COLO668 (cell line): ENCODE measurements at regions not wholly inside any gene's neighbourhood (a gene's known extent, or its start where the extent isn't known, plus 50 kb on each side); places are given as distances from the start of the nearest gene placed in this dataset.

Source experiments
- DNase-seq: peaks from one replicate; lab custom pipeline; 2025; ENCODE audit not compliant: unreplicated experiment; lab: John Stamatoyannopoulos, UW

DNA sequence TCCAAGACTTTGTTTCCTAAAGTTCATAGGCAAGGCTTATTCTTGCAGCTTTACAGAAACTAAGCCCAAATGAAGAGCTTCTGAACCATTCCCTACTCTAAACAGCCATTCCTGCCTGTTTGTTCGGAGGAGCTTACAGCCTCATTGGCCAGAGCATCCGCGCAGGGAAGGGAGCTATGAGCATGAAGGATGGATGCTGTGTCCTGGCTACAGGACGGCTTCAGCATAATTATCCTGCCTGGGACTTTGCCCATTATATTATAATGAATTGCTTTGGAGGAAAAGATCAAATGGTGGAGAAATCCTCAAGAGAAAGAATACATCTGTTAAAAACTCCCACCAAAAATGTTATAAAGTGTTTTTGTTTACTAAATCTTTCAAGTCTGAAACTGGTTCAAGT lies 378.2 kb upstream of the BTBD3 start:
- DNase-seq: no peak

DNA sequence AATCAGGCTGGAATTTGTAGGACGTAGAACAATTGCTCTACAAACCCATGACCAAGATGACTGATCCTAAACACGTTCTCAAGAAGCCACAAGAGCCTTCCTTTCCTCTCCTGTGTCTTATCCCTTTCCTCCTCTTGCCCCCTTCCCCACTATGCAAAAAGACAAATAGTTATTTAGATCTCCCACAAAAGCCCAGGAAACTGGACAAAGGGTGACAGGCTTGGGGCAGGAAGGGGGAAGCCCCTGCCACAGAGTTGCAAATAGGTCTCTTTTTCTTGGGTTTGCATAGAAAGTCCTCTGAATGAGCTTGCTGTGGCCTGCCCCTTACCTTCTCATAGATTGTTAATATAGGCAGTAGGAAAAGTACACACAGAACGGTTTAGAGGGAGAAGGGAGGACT lies 377.1 kb upstream of the BTBD3 start:
- DNase-seq: no peak

DNA sequence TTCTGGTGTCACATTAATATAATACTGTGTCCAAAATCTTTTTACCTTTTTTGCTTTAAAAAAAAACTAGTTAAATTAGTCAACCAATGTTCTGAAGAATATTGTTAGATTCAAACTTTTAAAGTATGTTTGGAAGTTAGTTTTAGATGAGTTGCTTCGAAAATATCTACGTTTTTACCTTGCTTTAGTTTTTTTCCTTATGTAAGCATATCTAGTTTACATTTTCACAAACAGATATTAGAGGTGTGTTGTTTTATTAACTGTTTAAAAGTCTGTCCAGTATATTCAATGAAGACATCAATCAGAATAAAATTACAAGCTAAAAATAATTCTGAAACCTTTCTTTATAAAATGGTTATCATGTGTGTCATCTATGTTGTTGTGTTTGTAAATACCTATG lies 375.0 kb upstream of the BTBD3 start:
- DNase-seq: no peak

DNA sequence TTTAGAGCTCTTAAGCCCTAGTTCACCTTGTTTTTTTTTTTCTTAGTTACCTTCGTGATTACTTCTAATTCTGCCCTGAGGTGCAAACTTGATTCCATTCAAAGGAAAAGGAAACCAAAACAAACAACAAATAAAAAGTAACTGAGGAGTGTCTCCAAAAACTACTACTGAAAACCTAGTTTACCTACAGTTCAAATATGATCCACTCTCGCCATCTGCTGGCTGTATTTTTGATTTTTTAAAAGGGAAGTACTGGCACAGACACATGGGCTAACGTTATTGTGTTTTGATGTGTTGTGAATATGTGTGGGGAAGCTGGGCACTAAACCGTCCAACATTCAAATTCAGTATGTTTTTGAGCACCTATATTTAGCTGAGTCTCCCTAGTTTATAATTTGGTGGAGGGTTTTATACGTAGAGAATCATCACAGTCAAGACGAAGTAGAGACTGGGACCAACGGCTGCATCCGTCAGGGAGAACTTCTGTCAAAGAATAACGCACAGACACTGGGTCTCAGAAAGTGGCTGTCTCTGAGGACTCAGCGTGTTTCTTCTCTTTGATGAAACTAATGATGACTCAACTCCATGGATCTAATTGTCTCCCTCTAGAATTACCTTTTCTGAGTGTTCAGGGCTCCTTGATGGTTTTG lies 373.5 kb upstream of the BTBD3 start:
- peak; percentile 60 for DNase-seq

DNA sequence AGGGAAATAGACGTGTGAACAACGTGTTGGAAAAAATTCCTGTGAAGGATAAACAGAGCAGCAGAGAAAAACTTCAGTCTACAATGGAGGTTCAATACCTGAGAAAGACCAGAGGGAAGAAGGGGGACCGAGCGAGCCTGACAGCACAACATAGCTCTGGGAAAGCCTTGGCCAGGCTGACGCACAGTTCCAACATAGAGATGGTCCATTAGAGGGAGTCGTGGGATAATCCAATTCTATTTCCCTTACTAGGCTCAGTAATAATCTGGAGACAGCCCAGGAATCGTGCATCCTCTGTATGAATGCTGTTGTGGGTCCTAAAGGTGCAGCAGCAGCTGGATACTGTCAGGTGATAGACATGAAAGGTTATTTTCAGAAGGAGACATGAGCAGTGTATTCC lies 370.8 kb upstream of the BTBD3 start:
- DNase-seq: no peak

DNA sequence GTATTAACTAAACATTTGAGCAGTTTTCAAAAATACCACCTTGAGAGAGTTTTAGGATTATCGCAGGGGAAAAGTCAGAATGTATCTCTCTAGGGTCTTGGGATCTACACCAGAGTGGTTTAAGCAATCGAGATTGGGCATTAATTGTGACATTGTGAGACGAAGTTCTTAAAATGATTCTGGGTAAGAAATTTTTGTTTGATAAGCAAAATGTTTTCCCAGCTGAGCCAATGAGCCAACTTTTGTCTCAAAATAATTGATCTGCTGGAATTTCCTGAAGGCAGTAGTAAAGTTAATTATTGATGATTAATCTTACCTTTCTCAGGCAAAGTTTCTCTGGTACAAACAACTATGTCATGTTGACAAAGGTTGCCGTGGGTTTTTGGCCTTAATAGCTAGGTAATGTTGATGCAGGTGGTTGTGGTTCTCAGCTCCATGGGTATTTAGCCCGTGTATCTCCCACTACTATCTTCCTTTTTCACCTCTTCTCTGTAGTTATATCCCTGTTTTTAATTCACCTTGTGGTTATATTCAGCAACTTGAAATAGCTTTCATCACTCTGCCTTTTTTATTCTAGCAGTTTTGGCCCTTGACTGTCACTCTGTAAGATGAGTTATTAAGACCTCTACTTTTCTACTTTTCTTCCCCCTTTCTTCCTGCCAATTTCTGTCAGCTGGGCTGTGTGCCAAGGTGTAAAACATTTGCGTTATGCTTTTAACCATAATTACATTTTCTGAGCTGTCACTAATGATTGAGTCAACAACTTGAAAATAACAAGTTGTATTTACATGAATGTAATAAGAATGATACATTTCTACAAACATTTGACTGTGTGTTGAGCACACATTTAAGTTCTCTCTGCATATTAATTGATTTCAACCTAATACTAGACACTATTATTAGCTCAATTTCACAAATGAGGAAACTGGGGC lies 368.3 kb upstream of the BTBD3 start:
- no peak for DNase-seq

DNA sequence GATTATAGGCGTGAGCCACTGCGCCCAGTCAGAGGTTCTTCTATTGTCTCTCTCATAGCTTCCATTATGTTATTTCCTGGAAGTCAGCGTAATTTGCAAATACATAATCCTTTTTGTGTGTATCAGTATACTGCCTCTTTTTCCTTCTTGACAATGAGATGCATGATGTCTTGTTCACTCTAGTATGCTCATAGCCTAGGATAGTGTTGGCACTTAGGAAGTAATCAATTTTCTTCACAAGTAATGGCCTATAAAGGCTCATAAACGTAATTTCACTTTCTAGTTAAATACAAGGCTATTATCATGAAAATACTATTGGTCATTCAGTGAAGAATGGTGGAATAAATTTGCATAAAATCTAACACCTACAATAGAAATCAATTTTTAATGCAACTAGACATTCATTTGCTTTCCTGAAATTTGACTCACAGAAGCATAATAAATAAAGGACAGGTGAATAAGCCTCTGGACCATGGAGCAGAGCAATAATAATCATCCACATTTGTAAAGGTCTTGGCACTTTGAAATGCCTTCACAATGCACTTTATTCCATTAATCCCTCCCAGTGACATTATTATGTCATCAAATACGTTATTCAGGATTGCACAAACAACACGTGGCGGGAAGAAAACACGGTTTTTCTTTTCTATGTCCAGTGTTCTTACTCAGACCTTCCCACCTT lies 366.9 kb upstream of the BTBD3 start:
- no peak for DNase-seq

DNA sequence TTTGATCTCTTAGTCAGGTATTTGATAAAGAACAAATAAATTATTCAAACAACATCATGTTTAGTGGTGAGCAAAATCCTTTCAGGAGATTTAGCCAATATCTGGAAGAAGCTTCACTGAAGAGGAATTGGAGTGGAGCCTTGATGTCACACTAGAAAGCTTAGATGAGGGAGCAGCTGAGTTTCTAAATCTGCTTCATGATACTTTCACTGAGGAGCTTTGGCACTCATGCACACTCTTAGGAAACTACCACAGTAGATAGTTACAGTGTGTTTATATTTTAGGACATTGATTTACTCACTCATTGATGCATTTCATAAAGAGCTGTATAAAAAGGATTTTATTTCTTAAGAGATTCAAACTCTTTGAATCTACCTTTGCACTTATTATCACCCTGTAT lies 366.2 kb upstream of the BTBD3 start:
- no peak for DNase-seq

DNA sequence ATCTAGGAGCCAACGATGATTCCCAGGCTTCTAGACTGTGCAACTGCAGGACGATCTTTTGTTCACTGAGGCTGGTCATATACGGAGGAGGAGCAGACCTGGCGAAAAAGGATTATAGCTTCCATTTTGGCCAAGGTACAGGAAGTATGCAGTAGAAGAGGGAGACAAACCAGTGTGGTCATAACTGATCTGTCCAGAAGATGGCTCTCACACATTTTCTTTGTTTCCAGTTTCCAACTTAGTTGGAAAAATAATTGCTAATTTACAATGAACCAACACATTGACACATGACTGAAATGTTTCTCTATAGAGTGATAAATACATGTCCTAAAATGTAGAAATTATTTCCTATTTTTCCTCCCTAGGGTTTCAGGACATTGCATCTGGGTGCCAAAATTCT lies 364.1 kb upstream of the BTBD3 start:
- DNase-seq: no peak

DNA sequence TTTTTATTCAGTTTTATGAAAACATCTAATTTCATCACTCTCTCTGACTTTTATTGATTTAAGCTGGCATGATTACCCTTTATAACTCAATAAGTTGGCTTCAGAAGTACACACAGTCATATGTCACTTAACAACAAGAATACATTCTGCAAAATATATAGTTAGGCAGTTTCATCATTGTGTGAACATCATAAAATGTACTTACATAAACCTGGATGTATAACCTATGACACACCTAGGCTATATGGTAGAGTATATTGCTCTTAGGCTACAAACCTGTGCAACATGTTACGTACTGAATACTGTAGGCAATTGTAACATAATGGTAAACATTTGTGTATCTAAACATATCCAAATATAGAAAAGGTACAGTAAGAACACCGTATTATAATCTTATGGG lies 362.2 kb upstream of the BTBD3 start:
- no peak for DNase-seq

DNA sequence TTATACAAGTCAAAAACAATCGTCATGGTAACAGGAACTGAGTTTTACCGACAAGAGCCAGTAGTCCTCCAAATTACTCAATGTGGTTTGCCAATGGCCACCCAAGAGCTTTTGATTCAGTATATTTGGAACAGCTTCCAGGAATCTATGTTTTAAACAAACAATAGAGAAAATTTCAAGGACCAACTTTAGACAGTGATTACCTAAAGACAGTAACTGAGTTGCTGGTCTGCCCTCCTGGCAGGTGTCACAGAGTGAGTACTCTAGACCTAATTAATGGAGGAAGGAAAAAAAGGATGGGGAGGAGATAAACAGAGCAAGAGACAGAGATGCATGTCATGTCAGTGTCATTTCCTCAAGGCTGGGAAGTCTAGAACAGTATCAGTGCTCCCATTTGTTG lies 361.3 kb upstream of the BTBD3 start:
- DNase-seq: no peak

DNA sequence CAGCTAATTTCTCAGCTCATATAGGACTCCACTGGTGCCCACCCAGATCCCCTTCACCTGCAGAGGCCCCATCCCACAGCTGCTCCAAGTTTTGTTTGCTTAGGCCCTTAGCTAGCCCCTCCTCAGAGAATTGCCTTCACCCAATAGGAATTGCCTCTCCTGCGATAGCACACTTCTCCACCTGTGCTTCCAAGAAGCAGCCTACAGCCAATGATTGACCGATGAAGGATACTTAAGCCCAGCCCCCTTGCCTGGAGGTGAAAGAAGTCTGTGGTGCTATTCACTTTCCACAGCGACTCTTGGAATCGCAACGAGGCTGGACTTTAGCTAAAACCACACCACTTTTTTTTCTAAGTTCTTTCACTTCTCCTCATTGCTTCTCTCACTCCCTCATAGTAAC lies 353.2 kb upstream of the BTBD3 start:
- no peak for DNase-seq

DNA sequence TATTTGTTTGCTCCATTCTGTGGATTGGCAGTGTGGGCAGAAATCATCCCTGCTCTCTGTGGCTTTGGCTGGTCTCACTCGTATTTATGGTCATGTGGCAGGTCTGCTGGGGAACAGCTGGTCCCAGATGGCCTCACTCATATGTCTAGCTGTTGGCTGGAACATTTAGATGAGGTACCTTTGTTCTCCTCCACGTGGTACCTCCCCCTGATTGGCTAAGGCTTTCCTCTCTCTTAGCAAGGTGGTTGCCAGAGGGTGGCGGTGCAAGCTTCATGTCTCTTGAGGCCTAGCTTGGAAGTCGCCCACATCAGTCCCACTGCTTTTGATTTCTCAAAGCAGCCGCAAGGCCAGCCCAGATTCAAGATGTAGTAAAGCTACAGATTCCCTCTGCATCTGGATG lies 348.5 kb upstream of the BTBD3 start:
- DNase-seq: no peak

DNA sequence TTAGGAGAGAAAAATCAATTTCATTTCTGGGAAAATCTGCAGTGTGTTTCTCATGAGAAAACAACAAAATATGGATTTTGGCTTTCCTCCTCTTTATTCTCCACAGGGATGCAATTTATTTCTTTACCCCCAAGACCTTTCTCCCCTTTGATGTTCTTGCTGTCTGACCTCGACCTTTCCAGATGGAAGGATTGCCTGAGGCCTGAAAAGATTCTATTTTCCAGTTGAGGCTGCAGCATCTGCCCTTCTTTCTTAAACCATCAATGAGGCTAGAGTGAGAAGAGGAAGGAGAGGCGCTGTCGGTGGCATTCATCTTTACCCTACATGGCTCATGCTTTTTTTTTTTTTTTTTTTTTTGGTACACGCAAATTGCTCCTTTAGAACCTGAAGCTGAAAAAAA lies 344.2 kb upstream of the BTBD3 start:
- no peak for DNase-seq

DNA sequence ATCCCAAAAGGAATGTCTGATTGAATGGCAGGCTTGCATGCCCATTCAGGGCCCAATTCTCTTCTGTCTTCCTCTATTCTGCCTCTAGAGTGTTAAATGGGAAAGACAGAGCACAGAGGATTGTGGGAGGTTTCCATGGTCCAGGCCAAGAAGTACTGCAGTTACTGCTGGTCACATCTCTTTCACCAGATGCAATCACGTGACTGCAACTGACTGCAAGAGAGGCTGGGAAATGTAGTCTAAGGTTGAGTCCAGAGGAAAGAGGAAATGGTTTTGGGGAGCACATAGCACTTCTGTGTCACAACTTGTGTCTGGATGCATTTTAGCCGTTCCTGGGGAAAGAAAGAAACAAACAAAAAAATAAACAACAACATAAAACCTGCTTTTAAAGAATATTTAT lies 336.4 kb upstream of the BTBD3 start:
- no peak for DNase-seq

DNA sequence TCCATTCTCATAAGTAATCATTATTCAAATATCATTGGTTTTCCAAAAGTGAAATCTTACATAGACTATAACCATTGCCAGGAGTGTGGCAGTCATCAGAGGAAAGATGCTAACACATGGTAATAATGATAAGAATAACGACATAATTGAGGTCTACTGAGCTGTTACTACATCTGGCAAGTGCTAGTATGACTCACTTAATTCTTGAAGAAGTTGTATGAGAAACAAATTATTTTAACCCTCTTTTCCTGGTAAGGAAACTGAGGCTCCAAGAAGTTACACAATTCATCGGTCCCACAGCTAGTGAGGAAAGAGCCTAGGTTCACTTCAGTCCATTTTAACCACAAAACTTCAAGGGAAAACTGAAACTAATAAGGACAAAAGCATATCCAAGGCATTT lies 335.6 kb upstream of the BTBD3 start:
- no peak for DNase-seq

DNA sequence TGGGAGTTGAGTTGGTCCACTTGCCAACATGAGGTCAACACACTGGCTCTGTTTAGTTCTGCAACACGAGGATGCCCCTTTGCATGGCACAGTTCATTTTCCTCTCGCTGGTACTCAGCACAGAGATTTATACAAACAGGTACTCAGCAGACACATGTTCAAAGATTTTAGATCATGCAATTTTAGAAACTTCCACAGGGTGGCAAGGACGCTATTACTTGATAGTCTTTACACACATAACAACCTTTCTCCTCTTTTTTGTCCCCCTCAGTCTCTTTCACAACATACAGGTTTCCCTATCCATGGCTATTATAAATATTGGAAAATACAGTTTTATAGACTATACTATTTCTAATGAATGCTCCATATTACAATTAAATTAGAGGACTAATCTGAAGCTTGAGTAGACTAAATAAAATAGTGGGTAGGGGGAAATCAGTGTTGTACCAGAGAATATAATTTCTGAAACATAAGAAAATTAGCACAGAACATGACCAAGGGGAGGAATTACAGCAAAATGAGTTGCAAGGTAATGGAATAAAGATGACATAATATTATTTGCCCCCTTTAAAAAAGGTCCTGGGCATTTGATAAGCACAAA lies 331.8 kb upstream of the BTBD3 start:
- no peak for DNase-seq

DNA sequence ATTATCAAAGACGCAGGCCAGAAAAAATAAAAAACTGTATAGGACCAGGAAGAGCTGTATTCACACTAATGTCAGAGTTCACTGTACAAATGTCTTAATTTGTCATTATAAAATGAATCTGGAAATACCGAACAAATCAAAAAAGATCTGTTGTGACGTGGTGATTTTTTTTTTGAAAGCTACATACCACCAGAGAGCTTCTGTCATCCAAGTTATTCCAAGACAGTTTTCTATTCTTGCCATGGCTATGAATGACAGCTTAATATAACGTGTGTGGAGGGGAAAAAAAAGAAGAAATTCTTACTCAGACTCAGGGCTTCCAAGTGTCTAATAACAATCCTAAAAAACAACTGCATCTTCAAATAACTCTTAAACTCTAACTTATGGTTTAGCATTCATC lies 328.8 kb upstream of the BTBD3 start:
- DNase-seq: no peak

DNA sequence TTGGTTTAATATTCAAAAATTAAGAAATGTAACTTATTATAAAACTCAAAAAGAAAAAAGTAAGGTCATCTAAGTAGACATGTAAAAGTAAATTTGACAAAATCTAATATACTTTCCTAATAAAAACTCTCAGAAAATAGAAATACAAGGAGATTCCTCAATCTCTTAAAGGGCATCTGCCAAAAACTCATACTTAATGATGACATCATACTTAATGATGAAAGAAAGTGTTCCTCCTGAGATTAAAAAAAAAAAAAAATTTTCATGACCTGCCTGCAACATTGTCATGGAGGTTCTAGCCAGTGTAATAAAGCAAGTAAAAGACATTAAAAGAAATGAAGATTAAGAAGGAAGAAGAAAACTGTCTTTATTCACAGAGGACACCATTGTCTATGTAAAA lies 325.7 kb upstream of the BTBD3 start:
- DNase-seq: no peak

DNA sequence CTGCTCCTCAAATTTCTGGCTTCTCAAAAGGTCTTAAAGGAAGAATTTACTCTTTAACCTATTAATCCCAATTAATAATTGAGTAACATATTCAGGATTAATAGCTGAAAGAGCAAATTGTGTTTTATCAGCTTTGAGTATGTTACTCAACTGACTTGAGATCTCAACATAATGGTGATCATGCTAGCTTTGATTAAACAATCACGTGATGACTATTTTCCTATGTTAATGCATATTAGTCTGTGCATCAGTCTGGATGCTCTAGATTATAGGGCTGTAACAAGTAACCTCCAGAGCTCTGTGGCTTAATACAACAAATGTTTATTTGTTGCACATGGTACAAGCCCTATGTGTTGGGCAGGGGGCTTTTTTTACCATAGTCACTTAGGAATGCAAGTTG lies 313.4 kb upstream of the BTBD3 start:
- no peak for DNase-seq

DNA sequence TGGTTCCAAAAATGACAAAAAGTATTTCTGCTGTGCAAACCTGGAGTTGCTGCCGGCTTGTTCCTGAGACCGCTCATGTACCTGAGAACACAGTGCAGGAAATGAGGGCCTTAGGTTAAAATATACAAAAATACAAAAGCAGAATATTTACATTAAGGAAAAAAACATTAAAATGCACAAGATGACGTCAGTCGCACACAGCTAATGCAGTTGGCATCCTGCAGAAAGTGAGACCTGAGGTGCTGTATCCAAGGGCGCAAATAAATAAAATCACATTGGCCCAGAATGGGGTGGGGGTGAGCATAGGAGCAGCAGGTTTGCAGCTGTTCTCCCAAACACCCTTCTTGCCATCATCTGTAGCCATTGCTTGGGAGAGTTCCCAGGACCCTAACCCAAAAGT lies 310.6 kb upstream of the BTBD3 start:
- DNase-seq: no peak

DNA sequence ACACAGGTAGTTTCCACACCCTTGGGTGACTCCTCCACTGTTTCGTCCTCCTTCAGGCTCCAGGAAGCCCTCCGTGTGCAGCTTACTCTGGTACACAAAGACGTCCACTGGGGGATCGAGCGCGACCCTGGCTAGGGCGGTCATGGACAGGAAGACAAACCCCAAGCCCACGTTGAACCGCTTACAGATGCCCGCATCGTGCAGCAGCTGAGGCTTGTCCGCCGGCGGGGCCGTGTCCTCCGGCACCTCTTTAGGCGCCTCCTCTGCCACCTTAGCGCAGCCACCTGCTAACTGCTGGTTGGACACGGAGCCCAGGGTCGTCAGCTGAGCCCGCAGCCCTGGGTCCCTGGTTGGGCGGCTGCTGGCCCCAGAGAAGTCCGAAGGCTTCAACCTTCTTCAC lies 309.0 kb upstream of the BTBD3 start:
- no peak for DNase-seq
